WI38 (cell line): ENCODE measurements at regions not wholly inside any gene's neighbourhood (a gene's known extent, or its start where the extent isn't known, plus 50 kb on each side); places are given as distances from the start of the nearest gene placed in this dataset.

Experiments
- H3K4me3 ChIP-seq: 2 replicates; pipeline ENCODE4 v1.5.1; 2011; ENCODE audit warnings: low read depth, mild to moderate bottlenecking, control low read depth, low read length
- CTCF ChIP-seq: IDR thresholded peaks from 2 replicates; pipeline ENCODE4 v1.5.1; 2012; ENCODE audit warnings: low read depth, mild to moderate bottlenecking, control low read depth, low read length

- no peak for TF ChIP-seq CTCF
- no peak overlapping the region for H3K4me3 ChIP-seq
Observed at GRCh38 chr3:99373088-99373845, 265.1 kb upstream of the COL8A1 start.

GRCh38 chr3:99366663-99367429 lies 271.5 kb upstream of the COL8A1 start:
- TF ChIP-seq CTCF, result no peak
- no peak overlapping the region for H3K4me3 ChIP-seq

GRCh38 chr3:99365979-99366378 lies 272.4 kb upstream of the COL8A1 start:
- no peak for TF ChIP-seq CTCF
- no peak overlapping the region for H3K4me3 ChIP-seq

GRCh38 chr3:99365396-99365795 lies 273.0 kb upstream of the COL8A1 start:
- H3K4me3 ChIP-seq, result no peak overlapping the region

DNA sequence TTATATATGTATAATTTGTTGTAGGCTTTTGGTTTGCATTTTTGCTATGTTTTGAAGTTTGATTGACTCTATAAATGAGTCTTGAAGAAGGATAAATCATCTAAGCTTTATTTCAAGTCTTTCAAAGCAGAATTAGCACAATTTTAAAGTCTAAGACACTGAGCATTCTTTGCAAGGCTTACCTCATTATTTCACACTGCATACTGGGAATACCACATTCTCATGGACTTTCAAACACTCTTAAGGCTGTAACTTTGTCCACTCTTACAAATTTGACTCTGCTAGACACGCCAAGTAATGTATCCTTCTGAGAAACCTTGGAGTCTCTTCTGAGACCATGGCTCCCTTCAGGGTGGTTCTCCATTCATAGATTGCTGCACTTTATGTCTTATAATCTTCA lies 281.3 kb upstream of the COL8A1 start:
- no peak for TF ChIP-seq CTCF
- H3K4me3 ChIP-seq, result no peak overlapping the region

More at GRCh38 chr3:99365396-99365795, 273.0 kb upstream of the COL8A1 start:
- TF ChIP-seq CTCF, result no peak

GRCh38 chr3:99356696-99357095 lies 281.7 kb upstream of the COL8A1 start:
- no peak for TF ChIP-seq CTCF
- H3K4me3 ChIP-seq, result no peak overlapping the region

DNA sequence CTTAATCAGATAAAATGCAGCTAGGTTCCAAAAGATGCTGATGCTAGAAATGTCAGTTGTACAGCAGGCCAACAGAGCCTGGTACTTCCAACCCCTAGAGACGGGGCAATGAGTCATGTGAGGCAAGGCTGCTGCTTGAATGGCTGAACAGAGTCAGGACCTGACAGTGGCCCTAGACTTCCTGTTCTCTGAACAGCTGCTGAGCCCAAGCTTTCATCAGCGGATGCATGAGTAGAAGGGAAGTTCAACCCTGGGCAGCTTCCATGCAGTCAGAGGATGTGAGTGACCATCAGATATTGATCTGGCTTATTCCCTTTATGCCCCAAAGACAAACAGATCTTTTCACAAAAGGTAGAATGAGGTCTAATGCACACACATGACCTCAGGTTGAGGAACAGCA lies 282.9 kb upstream of the COL8A1 start:
- H3K4me3 ChIP-seq, result no peak overlapping the region
- TF ChIP-seq CTCF, result no peak
